ENCODE measurements at regions not wholly inside any gene's neighbourhood (a gene's known extent, or its start where the extent isn't known, plus 50 kb on each side); places are given as distances from the start of the nearest gene placed in this dataset.

DNA sequence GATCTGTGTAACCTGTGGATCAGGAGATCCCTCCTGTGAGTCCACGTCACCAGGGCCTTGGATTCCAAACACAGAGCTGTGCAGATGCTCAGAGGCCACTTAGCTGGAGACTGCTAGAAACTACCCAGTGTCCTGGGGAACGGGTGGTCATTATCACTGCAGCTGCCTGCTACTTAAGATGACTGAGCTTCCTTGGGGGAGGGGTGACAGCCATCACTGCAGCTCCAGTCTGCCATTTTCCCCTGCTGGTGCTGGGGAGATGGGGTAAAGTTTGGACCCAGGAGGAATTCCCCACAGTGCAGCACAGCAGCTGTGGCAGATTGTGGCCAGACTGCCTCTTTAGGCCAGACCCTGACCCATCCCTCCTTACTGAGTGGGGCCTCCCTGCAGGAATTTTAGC is 78.8 kb upstream of the VOPP1 start:
- TF ChIP-seq EZH2 (IDR thresholded peaks at IDR 0.05; ENCODE audit: borderline replicate concordance, low read length), result no peak
- TF ChIP-seq, protein P1, sequence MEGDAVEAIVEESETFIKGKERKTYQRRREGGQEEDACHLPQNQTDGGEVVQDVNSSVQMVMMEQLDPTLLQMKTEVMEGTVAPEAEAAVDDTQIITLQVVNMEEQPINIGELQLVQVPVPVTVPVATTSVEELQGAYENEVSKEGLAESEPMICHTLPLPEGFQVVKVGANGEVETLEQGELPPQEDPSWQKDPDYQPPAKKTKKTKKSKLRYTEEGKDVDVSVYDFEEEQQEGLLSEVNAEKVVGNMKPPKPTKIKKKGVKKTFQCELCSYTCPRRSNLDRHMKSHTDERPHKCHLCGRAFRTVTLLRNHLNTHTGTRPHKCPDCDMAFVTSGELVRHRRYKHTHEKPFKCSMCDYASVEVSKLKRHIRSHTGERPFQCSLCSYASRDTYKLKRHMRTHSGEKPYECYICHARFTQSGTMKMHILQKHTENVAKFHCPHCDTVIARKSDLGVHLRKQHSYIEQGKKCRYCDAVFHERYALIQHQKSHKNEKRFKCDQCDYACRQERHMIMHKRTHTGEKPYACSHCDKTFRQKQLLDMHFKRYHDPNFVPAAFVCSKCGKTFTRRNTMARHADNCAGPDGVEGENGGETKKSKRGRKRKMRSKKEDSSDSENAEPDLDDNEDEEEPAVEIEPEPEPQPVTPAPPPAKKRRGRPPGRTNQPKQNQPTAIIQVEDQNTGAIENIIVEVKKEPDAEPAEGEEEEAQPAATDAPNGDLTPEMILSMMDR (conservative IDR thresholded peaks at IDR 0.05 in 1 of 2, IDR thresholded peaks at IDR 0.05 in 1 of 2; ENCODE audit: extremely low read depth in 1 of 2, insufficient read depth in 1 of 2, low read depth in 1 of 2, low read length in 2 of 2), result no peak

All from mammary epithelial cell (primary cell).